ENCODE measurements at regions not wholly inside any gene's neighbourhood (a gene's known extent, or its start where the extent isn't known, plus 50 kb on each side); places are given as distances from the start of the nearest gene placed in this dataset.

GRCh38 chr1:81498471-81499462 lies 302.0 kb upstream of the ADGRL2 start:
- H3K9me3 ChIP-seq = no peaks in the 10 kb centered on the region
- H3K4me1 ChIP-seq = peaks cover 7 to 12% of the 10 kb centered on the region in 2 donors
- H3K27me3 ChIP-seq = no peaks in the 10 kb centered on the region
- ATAC-seq (no peak), DNase-seq (no peak)
- in situ Hi-C loops (cut with MboI; ENCODE audit: low sequenced_read_pairs in 4 of 4) = no loop called here
- no peak overlapping the region for H3K4me3 ChIP-seq
- intact Hi-C loops (cut with DNase I; ENCODE audit: low total_unique reads) = no loop called here
- no peak for TF ChIP-seq CTCF (IDR thresholded peaks at IDR 0.05 in 4 of 5, conservative IDR thresholded peaks at IDR 0.05 in 1 of 5)
- H3K27ac ChIP-seq = no peak overlapping the region
- H3K36me3 ChIP-seq = no peaks in the 10 kb centered on the region

GRCh38 chr1:81496349-81496748 lies 304.4 kb upstream of the ADGRL2 start:
- no peak overlapping the region for H3K27ac ChIP-seq
- no peaks in the 10 kb centered on the region for H3K27me3 ChIP-seq
- intact Hi-C loops (cut with DNase I; ENCODE audit: low total_unique reads) (no loop called here), in situ Hi-C loops (cut with MboI; ENCODE audit: low sequenced_read_pairs in 4 of 4) (no loop called here)
- no peak for TF ChIP-seq CTCF (IDR thresholded peaks at IDR 0.05 in 4 of 5, conservative IDR thresholded peaks at IDR 0.05 in 1 of 5)
- no peak for TF ChIP-seq POLR2A (IDR thresholded peaks at IDR 0.05)
- H3K36me3 ChIP-seq = no peaks in the 10 kb centered on the region
- no peaks in the 10 kb centered on the region for H3K9me3 ChIP-seq
- ATAC-seq (no peak), DNase-seq (no peak)
- H3K4me3 ChIP-seq = no peak overlapping the region
- H3K4me1 ChIP-seq = peaks cover 26% of the 10 kb centered on the region in 2 donors

GRCh38 chr1:81493102-81493869 lies 307.4 kb upstream of the ADGRL2 start:
- in situ Hi-C loops (cut with MboI; ENCODE audit: low sequenced_read_pairs in 4 of 4) = no loop called here
- intact Hi-C loops (cut with DNase I; ENCODE audit: low total_unique reads) = no loop called here
- H3K27ac ChIP-seq = peak overlapping the region in 3 of 4 donors; percentile 11 to 48 (median 34)
- no peaks in the 10 kb centered on the region for H3K27me3 ChIP-seq
- peaks cover 20 to 26% of the 10 kb centered on the region in 2 donors for H3K4me1 ChIP-seq
- no peak overlapping the region for H3K4me3 ChIP-seq
- H3K9me3 ChIP-seq = no peaks in the 10 kb centered on the region
- no peaks in the 10 kb centered on the region for H3K36me3 ChIP-seq
- ATAC-seq (peak; percentile 89 to 91), DNase-seq (no peak)
- TF ChIP-seq CTCF (IDR thresholded peaks at IDR 0.05 in 4 of 5, conservative IDR thresholded peaks at IDR 0.05 in 1 of 5) (no peak), POLR2A (IDR thresholded peaks at IDR 0.05) (no peak)

GRCh38 chr1:81492628-81493027 lies 308.1 kb upstream of the ADGRL2 start:
- Histone ChIP-seq H3K27me3 (no peaks in the 10 kb centered on the region), H3K9me3 (no peaks in the 10 kb centered on the region), H3K27ac (peak overlapping the region in 1 of 4 donors; percentile 48), H3K4me1 (peaks cover 20 to 26% of the 10 kb centered on the region in 2 donors), H3K36me3 (no peaks in the 10 kb centered on the region), H3K4me3 (no peak overlapping the region)
- intact Hi-C loops (cut with DNase I; ENCODE audit: low total_unique reads) = no loop called here
- TF ChIP-seq POLR2A (IDR thresholded peaks at IDR 0.05) (no peak), CTCF (IDR thresholded peaks at IDR 0.05 in 4 of 5, conservative IDR thresholded peaks at IDR 0.05 in 1 of 5) (no peak)
- no peak for DNase-seq
- in situ Hi-C loops (cut with MboI; ENCODE audit: low sequenced_read_pairs in 4 of 4) = no loop called here
- ATAC-seq = no peak
